ENCODE measurements at regions not wholly inside any gene's neighbourhood (a gene's known extent, or its start where the extent isn't known, plus 50 kb on each side); places are given as distances from the start of the nearest gene placed in this dataset.

DNA sequence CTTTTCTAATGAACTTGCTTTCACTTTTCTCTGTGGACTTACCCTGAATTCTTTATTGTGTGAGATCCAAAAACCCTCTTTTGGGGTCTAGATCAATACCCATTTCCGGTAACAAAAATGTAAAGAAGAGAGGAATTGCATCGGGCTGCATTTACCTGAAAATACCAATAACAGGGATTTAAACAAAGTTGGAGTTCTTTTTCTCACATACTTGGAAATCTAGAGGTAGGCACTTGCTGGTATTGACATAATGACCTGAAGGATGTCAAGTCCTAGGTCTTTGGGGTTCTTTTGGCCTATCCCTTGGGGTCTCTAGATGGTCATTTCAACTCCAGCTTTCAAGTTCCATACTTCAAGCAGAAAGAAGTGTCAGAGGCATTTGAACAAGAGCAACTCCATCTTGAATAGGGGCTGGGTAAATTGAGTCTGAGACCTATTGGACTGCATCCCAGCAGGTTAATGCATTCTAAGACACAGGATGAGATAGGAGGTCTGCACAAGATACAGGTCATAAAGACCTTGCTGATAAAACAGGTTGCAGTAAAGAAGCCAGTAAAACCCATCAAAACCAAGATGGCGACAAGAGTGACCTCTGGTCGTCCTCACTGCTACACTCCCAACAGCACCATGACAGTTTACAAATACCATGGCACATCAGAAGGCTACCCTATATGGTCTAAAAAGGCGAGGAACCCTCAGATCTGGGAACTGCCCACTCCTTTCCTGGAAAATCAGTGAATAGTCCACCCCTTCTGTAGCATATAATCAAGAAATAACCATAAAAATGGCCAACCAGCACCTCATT lies 50.8 kb upstream of the ZNF280D start:
- Histone ChIP-seq H3K36me3 (ENCODE audit: control insufficient read depth in 2 of 2, insufficient read depth in 2 of 2, low read length in 1 of 2) (no peaks in the 10 kb centered on the region), H3K27me3 (ENCODE audit: control insufficient read depth in 1 of 2, insufficient read depth in 2 of 2, low read length in 2 of 2) (no peaks in the 10 kb centered on the region), H3K4me3 (ENCODE audit: low read depth in 1 of 2, low read length in 2 of 2) (no peak overlapping the region), H3K4me1 (ENCODE audit: control insufficient read depth in 2 of 2, insufficient read depth in 2 of 2, low read length in 1 of 2) (no peaks in the 10 kb centered on the region), H3K27ac (ENCODE audit: low read depth in 2 of 2, low read length in 1 of 2) (no peak overlapping the region), H3K9me3 (ENCODE audit: control insufficient read depth in 2 of 2, insufficient read depth in 1 of 2, low read depth in 1 of 2, low read length in 1 of 2) (no peaks in the 10 kb centered on the region)
- WGBS, 2 donors: 93 to 95% methylated on average over 5 of the region's 5 CpGs

DNA sequence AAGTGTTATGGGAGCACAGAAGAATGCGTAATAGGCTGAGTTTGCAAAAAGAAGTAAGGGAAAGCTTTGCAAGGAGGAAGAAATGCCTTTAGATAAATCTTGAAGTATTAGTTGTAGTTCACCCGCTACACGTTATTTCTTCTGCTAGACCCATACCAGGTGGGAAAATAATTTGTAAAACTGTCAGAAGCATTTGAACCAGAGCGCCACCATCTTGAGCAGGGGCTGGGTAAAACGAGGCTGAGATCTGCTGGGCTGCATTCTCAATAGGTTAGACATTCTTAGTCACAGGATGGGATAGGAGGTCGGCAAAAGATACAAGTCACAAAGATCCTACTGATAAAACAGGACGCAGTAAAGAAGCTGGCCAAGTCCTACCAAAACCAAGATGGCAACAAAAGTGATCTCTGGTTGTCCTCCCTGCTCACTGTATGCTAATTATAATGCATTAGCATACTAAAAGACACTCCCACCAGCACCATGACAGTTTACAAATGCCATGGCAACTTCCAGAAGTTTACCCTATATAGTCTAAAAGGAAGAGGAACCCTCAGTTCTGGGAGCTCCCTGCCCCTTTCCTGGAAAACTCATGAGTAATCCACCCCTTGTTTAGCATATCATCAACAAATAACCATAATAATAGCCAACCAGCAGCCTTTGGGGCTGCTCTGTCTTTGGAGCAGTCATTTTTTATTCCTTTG lies 50.0 kb upstream of the ZNF280D start:
- H3K4me1 ChIP-seq (ENCODE audit: control insufficient read depth in 2 of 2, insufficient read depth in 2 of 2, low read length in 1 of 2): no peaks in the 10 kb centered on the region
- no peak overlapping the region for H3K4me3 ChIP-seq (ENCODE audit: low read depth in 1 of 2, low read length in 2 of 2)
- WGBS, 2 donors: 93 to 94% methylated on average over 7 of the region's 7 CpGs
- no peak overlapping the region for H3K27ac ChIP-seq (ENCODE audit: low read depth in 2 of 2, low read length in 1 of 2)
- no peaks in the 10 kb centered on the region for H3K9me3 ChIP-seq (ENCODE audit: control insufficient read depth in 2 of 2, insufficient read depth in 1 of 2, low read depth in 1 of 2, low read length in 1 of 2)
- no peaks in the 10 kb centered on the region for H3K36me3 ChIP-seq (ENCODE audit: control insufficient read depth in 2 of 2, insufficient read depth in 2 of 2, low read length in 1 of 2)
- no peaks in the 10 kb centered on the region for H3K27me3 ChIP-seq (ENCODE audit: control insufficient read depth in 1 of 2, insufficient read depth in 2 of 2, low read length in 2 of 2)

All from esophagus (tissue), 2 donors.